LoVo (cell line): ENCODE measurements at regions not wholly inside any gene's neighbourhood (a gene's known extent, or its start where the extent isn't known, plus 50 kb on each side); places are given as distances from the start of the nearest gene placed in this dataset.

Experiments used
- DNase-seq: peaks from one replicate; pipeline ENCODE4 v3.0.0-alpha.2; 2016; ENCODE audit warnings: low spot score

DNA sequence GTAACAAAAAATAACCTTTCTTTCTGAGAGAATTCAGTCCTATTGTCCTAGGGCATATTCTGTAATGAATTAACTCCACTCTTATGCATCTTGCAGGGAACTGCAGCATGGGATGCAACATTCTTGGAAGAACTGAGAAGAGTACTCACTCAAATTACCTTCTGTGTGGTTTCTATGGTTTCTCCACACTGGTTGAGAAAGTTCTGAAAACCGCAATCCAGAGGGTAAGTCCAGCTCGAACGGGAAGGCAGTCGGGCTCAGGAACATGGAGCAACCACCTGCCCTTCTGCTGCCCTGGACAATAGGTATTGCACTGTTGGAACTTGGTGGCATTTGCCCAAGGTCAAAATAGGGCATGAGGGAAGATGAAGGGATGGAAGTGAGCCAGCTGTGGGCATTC, 59.6 kb upstream of the CDK13 start:
- no peak for DNase-seq

DNA sequence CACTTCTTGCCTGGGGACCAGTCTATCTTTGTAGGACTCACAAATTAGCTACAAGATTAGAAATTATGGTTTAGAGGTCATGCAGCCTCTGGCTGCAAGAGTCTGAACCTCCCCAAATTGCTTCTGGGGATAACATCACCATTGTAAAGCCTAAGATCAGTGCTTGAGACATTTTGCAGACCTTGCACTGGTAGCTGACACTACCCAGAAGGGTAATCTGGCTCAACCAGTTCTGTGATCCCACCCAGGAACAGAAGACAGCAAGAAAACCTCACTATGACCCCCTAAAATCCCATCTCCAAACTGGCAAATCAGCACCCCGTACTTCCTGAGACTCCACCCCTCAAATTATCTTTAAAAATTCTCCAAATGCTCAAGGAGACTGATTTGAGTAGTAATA, 58.2 kb upstream of the CDK13 start:
- DNase-seq: no peak

DNA sequence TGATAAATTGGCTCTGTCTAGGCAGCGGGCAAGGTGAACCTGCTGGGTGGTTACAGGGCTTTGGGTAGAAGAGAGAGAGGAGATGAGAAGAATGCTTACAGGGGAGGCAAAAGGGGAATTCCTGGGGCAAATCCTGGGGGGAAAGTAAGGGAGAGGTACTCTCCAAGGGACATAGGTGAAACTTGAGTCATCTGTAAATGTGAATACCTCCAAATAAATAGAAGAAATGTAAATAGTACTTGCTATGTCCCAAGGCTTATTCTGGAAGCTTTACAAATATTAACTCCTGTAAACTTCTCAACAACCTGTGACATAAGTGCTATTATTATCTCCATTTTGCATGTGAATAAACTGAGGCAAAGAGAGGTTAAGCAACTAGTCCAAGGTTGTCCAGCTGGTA, 57.7 kb upstream of the CDK13 start:
- no peak for DNase-seq

GRCh38 chr7:39894904-39895303, 55.2 kb upstream of the CDK13 start:
- DNase-seq: no peak

- DNase-seq: no peak
These were observed 53.2 kb upstream of the CDK13 start for GRCh38 chr7:39896840-39897239.

GRCh38 chr7:39898867-39899266, 51.2 kb upstream of the CDK13 start:
- DNase-seq: no peak
